ENCODE measurements at regions not wholly inside any gene's neighbourhood (a gene's known extent, or its start where the extent isn't known, plus 50 kb on each side); places are given as distances from the start of the nearest gene placed in this dataset.
"Not testable (repeated sequence)": the region's sequence is repeated elsewhere in the genome, so short reads cannot be mapped to it uniquely, and the experiment has no call there.

DNA sequence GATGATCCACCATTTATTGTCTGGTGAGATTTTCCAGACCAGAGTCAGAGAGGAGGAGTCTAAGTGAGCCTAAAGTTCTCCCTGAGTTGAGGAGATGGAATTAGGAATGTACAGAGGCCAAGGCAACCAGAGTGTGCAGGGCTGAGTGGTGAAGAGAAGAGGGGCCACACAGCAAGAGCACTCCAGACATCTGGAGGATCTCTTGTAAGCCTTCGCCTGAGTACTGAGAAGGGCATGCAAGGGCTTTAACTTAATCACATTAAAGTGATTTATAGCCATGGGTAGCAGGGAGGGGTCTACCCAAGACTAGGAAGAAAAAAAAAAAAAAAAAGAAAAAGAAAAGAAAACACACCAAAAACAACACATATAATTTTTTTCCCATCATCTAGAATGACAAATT lies 1190.4 kb downstream of the GATA3 start:
- no peak for DNase-seq

DNA sequence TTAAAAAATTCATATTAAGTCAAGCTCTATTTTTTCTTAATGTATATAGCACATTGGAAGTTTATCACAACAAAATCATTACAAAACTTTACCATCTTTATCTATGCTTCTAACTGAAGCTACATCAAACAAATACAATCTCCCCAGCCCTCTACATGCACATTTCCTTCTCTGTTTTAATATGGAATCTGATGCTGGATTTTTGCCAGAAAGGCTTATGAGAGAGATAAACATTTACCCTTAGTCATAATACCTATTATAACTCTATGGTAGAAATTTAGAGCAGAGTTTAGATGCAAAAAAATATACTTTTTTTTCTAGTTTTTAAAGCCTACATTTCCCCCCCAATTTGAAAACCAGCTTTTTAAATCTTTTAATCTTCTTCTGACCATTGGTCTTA lies 1198.6 kb downstream of the GATA3 start:
- DNase-seq, result peak; percentile 63

DNA sequence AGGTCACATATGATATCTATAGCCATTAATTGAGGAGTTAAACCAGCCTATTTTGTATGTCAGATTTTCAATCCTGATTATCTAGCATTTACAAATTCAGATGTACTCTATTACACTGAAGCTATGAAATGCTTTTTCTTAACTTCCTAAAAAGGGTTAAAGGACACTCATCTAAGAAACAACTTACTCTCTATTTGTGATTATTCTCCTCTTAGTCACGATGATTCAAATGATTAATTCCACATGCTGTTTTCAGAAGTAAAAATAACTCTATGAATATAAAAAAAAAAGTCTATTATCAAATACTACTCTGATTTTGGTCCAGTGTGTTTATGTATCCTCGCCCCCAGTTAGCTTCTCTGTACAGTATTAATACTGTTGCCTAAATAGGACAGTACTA lies 1199.9 kb downstream of the GATA3 start:
- DNase-seq, result peak; percentile 76

DNA sequence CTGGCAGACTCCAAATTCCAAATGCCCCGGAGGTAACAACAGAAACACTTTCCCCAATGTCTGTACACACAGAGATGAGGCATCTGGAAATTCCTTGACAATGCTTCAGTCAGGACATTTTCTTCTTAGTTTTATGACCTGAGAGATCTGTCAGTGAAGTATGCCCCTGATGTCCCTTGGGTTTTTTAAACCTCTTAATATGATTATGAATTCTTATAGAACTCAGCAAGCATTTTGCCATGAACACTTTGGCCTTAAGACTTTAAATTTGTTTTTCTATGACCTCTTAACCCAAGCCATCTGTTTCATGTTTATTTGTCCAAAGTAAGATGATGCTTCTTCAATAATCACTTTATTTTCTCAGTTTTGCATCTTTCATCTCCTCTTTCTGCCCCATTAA lies 1206.2 kb downstream of the GATA3 start:
- DNase-seq, result no peak

DNA sequence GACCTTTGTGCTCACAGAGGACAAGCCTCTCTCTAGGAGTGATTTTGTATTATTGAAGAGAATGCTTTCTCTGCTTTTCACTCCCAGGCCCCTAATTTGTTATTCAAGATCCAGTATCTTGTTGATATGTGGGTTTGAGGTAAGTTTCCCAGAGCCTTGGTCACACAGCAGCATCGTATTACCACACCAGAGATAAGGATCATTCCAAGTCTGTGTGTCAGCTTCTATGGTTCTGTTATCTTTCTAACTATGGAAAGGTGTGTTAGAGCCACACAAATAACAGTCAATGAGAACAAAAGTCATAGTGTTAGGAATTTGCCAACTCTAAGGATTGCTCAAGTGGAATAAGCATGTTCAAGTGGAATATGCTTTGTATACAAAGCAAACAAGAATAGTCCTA lies 1208.3 kb downstream of the GATA3 start:
- DNase-seq, result no peak

DNA sequence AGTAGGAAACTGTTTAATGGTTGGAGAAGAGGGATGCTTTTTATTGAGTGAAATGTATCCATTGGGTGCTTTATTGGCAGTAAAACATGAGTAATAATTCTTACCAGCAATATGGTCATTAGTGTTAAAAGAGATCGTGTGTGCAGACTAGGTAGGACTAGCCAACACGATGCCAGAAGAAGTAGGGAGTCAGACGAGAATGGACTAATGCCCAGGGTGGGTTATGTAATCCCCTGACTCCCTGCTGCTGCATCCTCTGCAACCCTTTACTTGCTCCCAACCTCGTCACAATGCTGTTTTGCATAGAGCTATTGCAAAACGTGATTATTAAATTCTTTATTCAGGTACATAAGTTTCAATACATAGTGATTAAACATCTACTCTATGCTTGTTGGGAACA lies 1213.7 kb downstream of the GATA3 start:
- no peak for DNase-seq

DNA sequence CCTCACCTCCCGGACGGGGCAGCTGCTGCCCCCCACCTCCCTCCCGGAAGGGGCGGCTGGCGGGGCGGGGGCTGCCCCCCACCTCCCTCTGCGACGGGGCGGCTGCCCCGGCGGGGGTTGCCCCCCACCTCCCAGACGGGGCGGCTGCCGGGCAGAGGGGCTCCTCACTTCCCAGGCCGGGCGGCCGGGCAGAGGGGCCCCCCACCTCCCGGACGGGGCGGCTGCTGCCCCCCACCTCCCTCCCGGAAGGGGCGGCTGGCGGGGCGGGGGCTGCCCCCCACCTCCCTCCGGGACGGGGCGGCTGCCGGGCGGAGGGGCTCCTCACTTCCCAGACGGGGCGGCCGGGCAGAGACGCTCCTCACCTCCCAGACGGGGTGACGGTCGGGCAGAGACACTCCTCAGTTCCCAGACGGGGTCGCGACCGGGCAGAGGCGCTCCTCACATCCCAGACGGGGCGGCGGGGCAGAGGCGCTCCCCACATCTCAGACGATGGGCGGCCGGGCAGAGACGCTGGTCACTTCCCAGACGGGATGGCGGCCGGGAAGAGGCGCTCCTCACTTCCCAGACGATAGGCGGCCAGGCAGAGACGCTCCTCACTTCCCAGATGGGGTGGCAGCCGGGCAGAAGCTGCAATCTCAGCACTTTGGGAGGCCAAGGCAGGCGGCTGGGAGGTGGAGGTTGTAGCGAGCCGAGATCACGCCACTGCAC lies 1218.8 kb downstream of the GATA3 start:
- DNase-seq, result not testable (repeated sequence)

DNA sequence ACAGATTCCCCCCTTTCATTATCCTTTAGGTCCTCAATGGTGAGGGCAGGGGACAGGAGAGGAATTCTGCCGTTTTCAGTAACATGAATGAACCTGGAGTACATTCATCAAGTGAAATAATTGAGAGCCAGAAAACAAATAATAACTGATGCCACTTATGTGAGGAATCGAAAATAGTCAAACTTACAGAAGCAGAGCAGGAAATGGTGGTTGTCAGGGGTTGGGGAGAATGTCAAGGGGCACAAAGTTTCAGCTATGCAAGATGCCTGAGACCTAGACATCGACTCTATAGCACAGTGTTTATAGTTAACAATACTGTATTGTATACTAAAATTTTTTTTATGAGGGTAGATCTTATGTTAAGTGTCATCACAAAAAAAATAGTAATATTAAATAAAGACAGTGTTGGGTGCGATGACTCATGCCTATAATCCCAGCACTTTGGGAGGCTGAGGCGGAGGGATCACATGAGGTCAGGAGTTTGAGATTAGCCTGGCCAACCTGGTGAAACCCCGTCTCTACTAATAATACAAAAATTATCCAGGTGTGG lies 1219.8 kb downstream of the GATA3 start:
- DNase-seq, result no peak

DNA sequence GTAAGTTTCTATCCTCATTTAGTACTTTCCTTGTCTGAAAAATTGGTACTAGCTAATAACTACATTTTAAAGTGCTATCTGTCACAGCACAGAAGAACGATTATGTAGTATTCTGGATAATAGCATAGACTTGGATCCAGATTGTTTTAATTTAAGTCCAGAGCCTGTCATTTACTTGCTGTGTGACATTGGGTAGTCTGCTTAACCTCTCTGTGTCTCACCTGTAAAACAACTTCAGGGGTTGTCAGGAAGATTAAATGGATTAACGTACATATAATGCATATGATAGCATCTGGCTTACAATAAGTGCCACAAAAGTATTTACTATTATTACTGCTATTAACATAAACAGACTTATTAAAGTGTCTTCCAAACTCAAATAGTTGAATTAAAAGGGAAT lies 1221.4 kb downstream of the GATA3 start:
- no peak for DNase-seq

DNA sequence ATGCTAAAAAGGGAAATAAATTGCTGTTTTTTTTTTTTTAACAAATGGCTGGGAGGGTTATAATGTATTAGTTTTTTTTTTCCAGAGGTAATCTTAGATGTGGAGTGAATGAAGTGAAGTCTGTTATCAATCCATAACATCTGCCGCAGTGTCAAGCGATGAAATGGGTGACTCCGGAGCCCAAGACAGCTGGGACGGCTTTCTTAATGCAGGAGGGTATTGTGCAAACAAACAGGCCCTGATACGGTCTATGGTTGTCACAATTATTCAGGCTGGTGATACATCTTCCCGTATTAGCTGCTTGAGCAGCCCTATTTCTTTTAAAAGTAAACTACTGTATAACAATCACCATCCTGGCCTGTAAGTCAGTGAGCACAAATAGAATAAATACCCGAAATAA lies 1231.2 kb downstream of the GATA3 start:
- no peak for DNase-seq

DNA sequence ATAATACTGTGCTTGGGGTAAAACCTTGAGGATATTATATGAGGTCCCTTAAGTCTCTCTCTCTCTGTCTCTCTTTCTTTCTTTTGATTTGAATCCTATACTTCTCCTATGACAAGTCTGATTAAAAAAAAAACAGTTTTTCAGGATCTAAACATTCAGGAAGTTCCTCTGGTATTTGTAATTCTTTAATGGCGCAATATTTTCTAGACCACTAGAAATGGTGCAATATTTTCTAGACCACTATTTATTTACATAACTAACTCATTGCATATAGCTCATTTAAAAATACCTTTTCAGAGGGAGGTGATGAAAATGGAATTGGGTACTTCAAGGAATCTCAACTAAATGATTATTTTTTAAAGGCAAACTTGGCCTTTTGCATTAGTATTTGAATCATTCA lies 1235.3 kb downstream of the GATA3 start:
- DNase-seq, result peak; percentile 22

DNA sequence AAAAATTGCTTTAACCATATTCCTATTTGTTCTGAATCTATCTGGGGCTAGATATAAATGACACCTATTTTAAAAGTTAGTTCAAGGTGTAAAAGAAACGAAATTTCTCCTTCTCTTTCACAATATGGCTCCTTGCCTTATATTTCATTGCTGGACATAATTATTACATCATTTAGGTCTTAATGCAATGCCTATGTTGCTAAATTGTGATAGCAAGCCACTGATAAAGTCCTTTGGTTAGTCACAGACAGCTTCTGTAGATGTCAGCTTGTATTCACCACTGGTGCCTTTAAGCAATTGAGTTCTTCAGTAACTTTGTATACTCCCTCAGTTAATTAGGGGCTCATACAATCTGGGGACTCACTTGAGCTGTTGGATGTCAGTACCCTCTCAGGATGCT lies 1236.6 kb downstream of the GATA3 start:
- no peak for DNase-seq

DNA sequence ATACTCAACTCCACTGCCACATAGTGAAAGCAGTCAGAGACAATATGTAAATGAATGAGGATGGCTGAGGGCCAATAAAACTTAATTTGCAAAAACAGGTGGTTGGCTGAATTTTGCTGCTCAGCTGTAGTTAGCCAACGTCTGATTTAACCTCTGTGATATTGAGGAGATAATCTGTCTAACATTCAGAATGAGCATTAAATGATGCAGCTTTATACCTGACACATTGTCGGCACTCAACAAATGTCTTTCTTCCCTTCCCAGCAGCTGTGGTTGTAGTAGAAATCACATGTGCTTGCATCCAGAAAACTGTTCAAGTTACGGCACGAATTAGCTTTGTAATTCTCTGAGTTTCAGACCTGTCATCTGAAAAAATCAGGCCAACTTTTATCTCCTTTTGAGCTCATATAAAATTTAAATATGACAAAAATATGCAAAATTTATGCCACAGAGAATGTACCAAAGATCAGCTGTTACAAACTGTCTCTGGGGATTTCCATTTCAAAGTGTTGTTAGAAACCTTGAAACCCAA lies 1239.7 kb downstream of the GATA3 start:
- DNase-seq, result no peak

DNA sequence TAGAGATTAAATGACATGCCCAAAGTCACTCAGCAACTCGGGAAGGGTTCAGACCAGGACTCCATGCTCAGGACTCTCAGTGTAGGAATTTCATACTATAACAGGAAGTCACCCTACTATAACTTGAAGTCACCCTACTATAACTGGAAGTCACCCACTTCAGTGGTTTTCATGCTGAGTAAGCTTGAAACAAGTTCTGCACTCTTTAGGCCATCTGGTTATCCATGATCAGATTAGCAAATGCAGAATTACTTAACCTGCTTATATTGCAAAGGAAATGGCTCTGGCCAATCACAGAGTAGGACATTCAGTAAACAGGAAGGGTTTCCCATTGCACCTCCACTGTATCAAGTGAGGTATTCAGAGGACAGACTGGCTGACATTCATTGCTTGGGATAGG lies 1240.4 kb downstream of the GATA3 start:
- no peak for DNase-seq

DNA sequence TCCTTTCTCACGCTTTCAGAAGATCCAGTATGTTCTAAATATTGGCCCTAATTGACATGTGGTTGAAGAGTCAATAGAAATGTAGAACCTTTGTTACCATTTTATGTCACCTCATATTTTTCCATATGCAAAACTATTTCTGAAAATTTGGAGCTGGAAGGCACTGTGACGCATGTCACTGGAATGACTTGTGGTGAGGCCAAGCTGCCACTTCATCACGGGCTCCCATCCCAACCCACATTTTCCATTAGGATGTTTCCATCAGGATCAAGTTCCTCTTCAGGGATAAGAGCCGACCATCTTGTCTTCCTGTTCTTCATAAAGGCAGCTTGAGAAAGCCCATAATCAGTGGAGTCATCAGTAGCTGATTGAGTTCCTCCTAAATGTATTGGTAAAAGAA lies 1241.7 kb downstream of the GATA3 start:
- DNase-seq, result peak; percentile 37

DNA sequence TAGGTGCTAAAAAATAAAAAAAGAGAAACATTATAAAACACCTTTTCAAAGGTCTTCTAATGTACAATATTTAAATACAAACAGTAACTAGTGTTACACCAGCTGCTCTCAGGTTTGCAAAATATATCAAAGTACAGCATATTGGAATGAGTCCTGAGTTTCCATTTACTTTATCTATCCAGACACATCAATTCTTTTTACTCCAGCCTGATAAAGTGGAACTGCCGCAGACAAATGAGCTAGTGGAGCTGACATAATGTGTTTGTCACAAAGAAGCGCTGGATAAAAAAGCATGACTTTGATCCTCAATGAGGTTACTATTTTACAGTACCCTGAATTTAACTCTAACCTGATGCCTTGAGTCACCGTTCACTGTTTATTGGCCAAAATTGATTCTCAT lies 1243.1 kb downstream of the GATA3 start:
- no peak for DNase-seq

DNA sequence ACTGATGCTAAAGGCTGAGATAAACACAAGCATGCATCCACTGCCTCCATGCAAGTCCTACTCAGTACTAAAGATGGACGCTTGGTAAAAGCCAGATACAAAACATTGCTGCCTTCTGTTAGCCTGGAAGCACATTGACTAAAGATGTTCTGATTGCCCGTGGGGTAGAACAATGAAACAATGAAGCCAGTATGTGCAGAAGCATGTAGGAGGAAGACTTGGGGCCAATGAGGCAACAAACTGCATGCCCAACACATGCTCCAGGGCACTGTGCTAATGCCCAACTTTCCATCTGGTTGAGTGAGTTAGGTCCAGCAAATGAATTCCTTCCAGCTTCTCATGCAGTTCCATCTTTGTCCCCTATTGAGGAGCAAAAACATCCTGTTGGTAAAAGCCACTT lies 1245.5 kb downstream of the GATA3 start:
- no peak for DNase-seq

DNA sequence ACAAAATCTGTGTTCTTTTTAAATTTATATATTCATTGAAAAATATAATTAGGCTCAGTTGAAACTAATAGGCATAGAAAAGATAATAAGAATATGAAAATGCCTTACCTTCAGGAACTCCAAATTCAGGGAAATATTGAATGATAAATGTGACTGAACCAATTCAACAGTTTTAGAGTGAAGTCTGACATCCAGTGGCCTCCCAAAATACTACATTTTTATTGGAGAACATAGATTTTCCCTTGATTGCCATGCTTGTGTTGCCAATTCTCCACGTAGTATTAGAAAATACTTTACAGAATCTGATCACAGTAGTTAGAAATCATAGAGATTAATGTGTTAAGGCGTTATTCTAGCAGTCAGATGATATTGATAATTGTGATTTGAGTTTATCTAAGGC lies 1246.7 kb downstream of the GATA3 start:
- DNase-seq, result peak; percentile 18

DNA sequence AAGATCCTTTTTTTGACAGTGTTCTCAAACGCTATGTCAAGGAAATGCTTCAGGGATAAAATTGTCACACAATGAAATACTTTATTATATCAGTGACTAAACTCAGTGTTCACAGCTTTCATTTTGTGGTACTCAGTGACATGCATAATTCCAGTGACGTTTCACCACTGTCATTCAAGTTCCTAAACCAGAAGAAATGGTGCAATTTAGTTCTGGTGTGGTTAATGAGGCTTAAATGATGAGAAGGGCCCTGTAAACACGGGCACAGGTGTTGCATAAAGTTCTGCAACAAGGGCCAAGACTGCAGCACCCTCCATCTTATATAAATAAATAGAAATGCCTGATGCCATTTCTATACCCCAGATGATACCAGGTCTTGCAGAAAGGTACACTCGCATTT lies 1247.1 kb downstream of the GATA3 start:
- no peak for DNase-seq

DNA sequence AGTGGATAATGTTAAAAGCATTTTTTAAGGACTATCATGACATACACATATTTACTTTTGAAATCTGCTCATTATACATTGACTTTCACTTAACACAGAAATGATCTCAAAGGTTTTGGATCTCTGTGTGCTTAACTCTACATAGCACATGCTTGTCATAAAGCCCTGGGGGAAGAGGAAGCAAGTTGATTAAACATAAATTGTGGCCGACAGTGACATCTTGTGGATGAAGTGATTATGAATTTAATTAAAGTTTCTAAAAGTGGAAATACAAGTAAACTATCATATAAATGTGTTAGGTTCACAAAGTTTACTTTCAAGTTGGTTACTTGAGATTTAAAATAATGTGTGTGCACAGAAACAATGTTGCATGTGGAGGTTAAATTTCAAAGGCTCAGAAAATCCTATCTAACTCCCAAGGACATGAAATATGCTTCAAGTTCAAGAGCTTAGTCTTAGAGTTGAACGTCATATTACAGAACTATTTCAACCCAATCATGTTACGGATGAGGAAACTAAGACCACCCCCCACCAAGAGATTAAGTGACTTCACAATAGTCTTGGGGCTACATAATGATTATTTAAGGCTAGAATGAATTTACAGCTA lies 1247.8 kb downstream of the GATA3 start:
- peak; percentile 63 for DNase-seq

DNA sequence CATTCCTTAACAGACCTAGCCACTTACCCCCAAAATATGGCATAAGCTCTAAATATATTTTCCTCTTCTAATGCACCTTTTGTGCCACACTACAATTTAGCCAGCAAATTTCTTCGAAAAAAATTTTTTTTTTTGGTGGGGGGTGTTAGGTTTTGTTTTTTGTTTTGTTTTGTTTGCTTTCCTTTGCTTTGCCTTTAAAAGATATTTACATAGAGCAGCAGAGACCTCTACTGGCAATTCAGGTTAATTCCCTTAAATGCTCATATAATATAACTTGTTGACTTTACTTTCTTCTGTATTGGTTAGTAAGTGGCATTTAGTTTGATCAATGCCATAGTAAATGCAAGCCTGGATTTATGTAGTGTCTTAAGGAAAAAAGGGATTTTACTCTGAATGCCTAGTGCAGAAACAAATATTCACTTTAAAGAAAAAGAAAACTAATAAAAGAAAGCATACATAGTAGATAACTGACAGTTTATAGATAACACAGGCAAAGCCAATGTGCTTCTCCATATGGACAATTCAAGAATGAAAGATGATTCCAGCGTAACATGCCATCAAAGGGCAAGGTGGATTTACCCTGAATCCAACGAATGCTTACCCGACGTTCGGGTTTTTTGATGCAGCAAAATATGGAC lies 1250.6 kb downstream of the GATA3 start:
- DNase-seq, result peak; percentile 18

DNA sequence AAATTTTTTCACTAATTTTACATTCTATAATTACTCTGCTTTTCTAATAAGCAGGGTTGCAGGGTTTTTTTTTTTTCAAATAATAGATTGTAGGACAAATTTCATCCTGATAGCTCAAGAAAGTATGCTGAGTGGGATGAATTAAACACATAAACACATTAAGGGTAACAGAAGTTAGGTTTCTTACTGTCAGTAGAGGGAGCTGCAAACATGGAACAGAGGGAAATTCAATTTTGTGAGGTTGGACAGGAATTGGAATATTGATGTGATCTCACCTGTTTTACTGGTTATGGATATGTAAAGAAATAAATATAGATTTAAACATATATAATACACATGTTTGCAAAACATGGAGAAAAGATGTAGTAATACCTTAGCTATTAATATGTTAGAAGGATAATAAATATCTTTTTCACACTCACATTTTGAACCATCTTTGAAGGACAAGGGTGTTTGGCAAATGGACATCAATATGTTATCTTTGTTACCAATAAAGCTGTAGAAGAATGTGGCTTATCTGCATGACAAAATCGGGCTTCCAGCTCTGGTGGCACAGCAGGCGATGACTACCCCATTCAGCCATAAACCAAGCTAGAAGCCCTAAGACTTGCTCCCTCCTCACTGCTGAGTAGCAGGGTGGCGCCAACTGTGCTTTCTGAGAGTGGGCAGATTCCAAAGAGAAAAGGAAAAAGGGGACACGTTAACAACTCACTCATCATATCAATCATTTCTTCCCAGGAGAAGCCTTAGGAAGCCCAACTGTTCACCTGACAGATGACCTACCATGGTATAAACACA lies 1257.4 kb downstream of the GATA3 start:
- DNase-seq, result no peak

DNA sequence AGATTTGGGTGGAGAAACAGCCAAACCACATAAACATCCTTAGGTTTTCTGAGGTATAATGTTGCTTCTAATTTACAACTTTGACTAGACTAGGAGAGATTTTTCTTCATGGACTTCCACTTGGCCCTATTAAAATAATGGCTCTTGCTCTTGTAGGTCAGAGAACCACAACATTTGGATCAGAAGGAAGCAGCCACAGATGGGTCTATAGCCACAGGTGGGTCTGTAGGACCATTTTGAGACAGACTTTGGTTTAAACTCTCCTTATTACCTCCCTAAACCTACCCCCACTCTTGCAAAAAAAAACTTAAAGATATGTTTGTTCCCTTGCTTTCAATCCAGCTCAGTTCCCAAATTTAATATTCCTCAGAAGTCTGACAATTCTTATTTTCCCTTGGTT lies 1260.8 kb downstream of the GATA3 start:
- no peak for DNase-seq

Measured in fibroblast of skin of scalp (primary cell).